HL-60 (cell line): ENCODE measurements at regions not wholly inside any gene's neighbourhood (a gene's known extent, or its start where the extent isn't known, plus 50 kb on each side); places are given as distances from the start of the nearest gene placed in this dataset.

Experiments
- DNase-seq, 2 experiments: peaks; one replicate each; pipeline ENCODE4 v3.0.0-alpha.2; 2010 to 2020; ENCODE audit warnings: low read depth in 1 of 2, low spot score in 1 of 2
- H3K27ac ChIP-seq: fragments of 250-450 bp; sonication (Bioruptor Pico); replicated peaks from 2 replicates; pipeline ENCODE4 v1.5.1; 2020; ENCODE audit warnings: mild to moderate bottlenecking, moderate library complexity
- H3K27me3 ChIP-seq: fragments of 250-450 bp; sonication (Bioruptor Pico); 2 replicates; pipeline ENCODE4 v1.5.1; 2021; ENCODE audit warnings: mild to moderate bottlenecking, moderate library complexity; ENCODE audit not compliant: insufficient read depth, poor library complexity, severe bottlenecking
- H3K4me3 ChIP-seq: replicated peaks from 2 replicates; pipeline ENCODE4 v1.5.1; 2011; ENCODE audit warnings: mild to moderate bottlenecking, control low read depth, low read length; ENCODE audit not compliant: insufficient read depth
- GABPA ChIP-seq: IDR thresholded peaks from 2 replicates; pipeline ENCODE4 v1.6.1; 2012; ENCODE audit warnings: low read depth
- POLR2AphosphoS5 ChIP-seq: IDR thresholded peaks from 2 replicates; pipeline ENCODE4 v1.6.1; 2012; ENCODE audit warnings: low read depth
- REST ChIP-seq: IDR thresholded peaks from 2 replicates; pipeline ENCODE4 v1.6.1; 2012; ENCODE audit warnings: low read depth; ENCODE audit not compliant: insufficient replicate concordance
- SPI1 ChIP-seq: IDR thresholded peaks from 2 replicates; pipeline ENCODE4 v1.6.1; 2012; ENCODE audit warnings: low read depth, mild to moderate bottlenecking, borderline replicate concordance
- TF ChIP-seq, protein P1 (sequence below): IDR thresholded peaks from one replicate; pipeline ENCODE4 v1.5.1; 2011; ENCODE audit warnings: low read length, control low read depth, inconsistent platforms; ENCODE audit not compliant: insufficient read depth

- no peak overlapping the region for H3K4me3 ChIP-seq
- no peaks in the 10 kb centered on the region for H3K27me3 ChIP-seq
- no peak overlapping the region for H3K27ac ChIP-seq
- TF ChIP-seq SPI1, result no peak
- DNase-seq, result no peak
Measured at GRCh38 chr3:116958291-116958690, 248.7 kb downstream of the TUSC7 start.

DNA sequence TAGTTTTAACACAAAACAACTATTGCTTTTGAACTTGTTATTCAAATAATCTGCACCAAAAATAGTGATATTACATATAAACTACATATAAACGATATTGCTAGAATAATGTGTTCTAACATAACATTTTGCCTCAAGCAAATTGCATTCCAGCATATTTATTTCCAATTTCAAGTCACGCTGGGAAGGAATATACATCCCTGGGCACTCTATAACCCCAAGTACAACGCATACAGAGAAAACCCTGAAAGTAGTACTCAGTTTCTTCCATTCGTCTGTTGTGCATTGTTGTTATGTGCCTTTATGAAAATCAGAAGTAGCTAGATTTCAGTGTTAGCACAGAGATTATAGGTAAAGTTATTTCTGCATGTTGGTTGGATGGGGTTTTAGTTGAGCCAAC lies 251.5 kb downstream of the TUSC7 start:
- Histone ChIP-seq H3K4me3 (no peak overlapping the region), H3K27ac (no peak overlapping the region), H3K27me3 (no peaks in the 10 kb centered on the region)
- TF ChIP-seq GABPA (no peak), REST (no peak), SPI1 (no peak), POLR2AphosphoS5 (no peak)
- TF ChIP-seq, protein P1, sequence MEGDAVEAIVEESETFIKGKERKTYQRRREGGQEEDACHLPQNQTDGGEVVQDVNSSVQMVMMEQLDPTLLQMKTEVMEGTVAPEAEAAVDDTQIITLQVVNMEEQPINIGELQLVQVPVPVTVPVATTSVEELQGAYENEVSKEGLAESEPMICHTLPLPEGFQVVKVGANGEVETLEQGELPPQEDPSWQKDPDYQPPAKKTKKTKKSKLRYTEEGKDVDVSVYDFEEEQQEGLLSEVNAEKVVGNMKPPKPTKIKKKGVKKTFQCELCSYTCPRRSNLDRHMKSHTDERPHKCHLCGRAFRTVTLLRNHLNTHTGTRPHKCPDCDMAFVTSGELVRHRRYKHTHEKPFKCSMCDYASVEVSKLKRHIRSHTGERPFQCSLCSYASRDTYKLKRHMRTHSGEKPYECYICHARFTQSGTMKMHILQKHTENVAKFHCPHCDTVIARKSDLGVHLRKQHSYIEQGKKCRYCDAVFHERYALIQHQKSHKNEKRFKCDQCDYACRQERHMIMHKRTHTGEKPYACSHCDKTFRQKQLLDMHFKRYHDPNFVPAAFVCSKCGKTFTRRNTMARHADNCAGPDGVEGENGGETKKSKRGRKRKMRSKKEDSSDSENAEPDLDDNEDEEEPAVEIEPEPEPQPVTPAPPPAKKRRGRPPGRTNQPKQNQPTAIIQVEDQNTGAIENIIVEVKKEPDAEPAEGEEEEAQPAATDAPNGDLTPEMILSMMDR, result no peak
- no peak for DNase-seq

- Histone ChIP-seq H3K27me3 (no peaks in the 10 kb centered on the region), H3K4me3 (no peak overlapping the region), H3K27ac (no peak overlapping the region)
- no peak for DNase-seq
- TF ChIP-seq, protein P1, result no peak
- TF ChIP-seq SPI1 (no peak), REST (no peak), POLR2AphosphoS5 (no peak), GABPA (no peak)
Measured at GRCh38 chr3:116963802-116964201, 254.2 kb downstream of the TUSC7 start.

DNA sequence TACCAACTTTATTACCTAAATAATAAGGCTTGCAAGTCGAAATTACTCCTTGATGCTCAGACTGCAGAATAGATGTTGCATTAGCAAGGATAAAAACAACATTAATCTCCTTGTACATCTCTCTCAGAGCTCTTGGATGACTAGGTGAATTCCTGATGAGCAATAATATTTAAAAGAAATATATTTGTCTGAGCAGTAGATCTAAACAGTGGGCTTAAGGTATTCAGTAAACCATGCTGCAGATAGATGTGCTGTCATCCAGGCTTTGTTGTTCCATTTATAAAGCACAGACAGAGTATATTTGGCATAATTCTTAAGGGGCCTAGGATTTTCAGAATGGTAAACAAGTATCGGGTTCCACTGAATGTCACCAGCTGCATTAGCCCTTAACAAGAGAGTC lies 257.1 kb downstream of the TUSC7 start:
- H3K27ac ChIP-seq, result no peak overlapping the region
- no peak overlapping the region for H3K4me3 ChIP-seq
- H3K27me3 ChIP-seq, result no peaks in the 10 kb centered on the region
- DNase-seq, result no peak
- TF ChIP-seq POLR2AphosphoS5 (no peak), REST (no peak), SPI1 (no peak), GABPA (no peak)
- TF ChIP-seq, protein P1, result no peak
